ENCODE measurements at regions not wholly inside any gene's neighbourhood (a gene's known extent, or its start where the extent isn't known, plus 50 kb on each side); places are given as distances from the start of the nearest gene placed in this dataset.

DNA sequence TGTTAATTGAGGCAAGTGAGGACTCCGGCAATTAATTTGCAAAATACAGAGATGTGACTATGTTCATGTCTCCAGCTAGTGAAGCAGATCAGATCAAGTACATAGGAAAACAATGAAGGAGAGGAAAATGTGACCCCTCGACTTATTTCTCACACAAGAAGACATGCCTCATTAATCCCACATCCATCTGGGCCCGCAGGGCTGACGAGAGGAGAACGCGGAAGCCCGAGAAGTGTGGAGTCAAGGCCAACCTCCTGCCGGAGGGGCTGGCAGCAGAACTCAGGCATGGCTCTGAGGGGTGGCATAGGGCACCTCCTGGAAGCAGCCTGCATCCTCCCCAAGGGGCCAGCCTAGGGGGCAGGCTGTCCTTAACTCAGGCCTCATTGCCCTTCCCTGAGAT is 54.4 kb downstream of the ZNF503 start:
- DNase-seq = no peak

DNA sequence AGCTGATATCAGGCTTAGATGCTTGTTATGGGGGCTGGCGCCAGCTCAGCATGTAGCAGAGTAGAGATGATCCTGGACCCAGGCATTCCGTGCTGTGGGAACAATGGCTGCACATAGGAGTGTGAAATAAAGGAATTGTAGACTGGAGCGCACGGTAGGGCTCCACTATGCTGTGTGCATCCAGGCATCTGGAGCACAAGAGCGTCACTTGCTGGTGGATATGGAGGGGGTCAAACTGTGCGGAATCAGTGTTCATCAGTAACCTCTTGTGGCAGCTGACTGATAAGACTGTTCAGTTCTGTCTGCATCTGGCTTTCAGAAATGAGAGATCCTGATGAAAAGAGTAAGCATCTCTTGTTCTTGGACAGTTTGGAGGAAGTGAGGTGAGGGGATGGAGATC is 55.8 kb downstream of the ZNF503 start:
- no peak for DNase-seq

DNA sequence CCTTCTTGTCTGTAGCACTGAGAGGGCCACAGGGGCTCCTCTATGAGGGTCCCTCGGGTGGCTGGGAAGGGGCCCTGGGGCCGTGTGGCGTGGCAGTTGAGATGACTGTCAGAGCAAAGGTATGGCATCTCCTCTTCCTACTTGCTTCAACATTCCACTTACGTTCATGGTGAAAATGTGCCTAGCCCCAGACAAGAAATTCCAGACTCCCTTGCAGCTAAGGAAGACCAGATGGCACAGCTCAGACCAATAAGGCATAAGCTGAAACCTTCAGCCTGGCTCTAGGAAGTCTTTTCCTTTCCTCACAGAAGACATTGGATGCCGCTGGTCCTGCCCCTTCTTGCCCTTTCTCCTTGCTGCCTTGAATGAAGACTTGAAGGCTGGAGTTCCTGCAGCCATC is 57.4 kb downstream of the ZNF503 start:
- no peak for DNase-seq

DNA sequence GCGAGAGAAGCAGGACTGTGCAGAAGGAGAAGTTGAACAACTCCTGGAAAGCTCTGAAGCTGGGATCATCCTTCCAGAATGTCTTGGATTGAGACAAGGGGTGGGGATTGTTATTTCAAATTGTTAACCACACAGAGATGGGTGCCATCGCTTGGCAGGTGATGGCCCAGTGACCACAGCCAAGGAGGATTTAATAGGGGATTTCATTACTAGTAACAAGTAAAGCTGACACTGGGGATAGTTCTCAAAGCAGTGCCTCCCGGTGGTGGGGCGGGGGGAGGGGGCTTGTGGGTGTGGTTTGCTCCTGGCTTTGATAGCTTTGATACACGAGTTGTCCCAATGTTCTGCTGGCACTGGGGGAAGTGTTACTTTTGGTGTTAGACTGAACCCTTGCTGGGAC is 59.2 kb downstream of the ZNF503 start:
- no peak for DNase-seq

DNA sequence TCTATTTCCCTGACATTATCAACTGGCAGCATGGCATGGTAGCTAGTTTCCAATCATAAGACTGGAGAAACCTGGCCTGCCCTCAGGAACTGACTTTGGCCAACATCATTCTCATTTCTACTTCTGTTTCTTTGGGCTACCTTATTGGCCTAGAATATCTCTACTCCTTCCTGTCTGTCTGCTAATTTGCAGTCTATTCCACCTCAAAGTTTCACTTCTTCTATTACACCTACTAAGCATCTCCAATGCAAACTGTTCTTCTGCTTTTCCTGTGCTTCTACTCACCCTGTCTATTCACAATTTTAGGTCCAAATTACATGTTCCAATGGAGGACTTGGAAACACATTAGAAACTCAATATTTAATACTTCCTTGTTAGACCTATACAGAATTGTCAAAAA is 65.6 kb downstream of the ZNF503 start:
- no peak for DNase-seq

DNA sequence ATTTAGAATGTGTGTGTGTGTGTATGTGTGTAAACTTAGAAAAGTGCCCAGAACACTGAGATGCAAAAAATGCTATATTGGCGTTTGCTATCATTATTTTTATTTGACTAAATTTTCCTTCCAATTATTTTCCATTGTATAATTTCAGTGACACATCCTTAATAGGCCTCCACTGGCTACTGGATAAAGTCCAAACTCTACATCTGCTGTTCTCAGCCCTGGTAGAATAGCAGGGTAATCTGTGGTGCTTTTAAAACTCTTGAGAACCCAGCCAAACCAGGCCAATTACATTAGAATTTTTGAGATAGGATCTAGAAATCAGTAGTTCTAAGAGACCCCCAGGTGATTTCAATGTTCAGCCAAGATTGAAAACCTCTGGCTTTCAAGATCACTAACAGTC is 66.4 kb downstream of the ZNF503 start:
- no peak for DNase-seq

DNA sequence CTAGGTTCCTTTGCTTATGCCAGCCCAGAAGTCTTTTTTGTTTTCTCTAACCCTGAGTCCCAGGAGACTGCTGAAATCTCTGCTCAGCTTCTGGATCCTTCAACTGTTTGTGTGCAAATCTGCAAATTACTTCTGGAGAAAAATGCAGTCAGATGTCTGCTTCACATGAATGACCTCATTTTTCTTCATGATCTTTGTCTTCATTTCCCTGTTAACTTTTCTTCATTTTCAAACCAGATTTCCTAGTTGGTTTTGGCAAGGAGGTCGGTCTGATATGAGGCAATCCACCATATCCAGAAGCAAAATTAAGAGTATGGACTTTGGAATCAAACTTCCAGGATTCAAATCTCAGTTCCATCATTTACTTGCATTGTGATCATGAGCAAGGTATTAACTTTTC is 66.8 kb downstream of the ZNF503 start:
- no peak for DNase-seq

DNA sequence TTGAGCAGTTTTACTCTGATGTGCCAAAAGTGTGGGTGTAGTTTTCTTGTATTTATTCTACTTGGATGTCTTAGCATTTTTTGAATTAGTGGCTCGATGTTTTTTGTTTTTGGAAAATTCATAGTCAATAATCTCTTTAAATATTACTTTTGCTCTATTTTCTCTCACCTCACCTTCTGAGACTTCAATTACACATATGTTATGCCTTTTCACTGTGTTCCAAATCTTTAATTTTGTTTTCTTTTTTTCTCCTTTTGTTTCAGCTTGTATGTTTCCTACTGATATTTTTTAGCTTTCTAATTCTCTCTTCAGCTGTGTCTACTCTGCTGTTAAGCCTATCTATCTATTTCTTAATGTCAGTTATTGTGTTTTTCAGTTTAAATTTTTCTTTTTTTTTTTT is 69.5 kb downstream of the ZNF503 start:
- DNase-seq = no peak

DNA sequence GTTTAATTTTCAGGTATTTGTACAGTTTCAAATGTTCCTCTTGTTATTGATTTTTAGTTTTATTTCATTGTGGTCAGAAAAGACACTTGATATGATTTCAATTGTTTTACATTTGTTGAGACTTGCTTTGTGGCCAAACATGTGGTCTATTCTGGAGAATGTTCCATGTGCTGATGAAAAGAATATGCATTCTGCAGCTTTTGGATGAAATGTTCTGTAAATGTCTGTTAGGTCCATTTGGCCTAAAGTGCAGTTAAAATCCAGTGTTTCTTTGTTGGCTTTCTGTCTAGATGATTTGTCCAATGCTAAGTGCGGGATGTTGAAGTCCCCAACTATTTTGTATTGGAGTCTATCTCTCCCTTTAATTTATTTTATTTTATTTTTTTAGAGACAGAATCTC is 70.5 kb downstream of the ZNF503 start:
- no peak for DNase-seq

DNA sequence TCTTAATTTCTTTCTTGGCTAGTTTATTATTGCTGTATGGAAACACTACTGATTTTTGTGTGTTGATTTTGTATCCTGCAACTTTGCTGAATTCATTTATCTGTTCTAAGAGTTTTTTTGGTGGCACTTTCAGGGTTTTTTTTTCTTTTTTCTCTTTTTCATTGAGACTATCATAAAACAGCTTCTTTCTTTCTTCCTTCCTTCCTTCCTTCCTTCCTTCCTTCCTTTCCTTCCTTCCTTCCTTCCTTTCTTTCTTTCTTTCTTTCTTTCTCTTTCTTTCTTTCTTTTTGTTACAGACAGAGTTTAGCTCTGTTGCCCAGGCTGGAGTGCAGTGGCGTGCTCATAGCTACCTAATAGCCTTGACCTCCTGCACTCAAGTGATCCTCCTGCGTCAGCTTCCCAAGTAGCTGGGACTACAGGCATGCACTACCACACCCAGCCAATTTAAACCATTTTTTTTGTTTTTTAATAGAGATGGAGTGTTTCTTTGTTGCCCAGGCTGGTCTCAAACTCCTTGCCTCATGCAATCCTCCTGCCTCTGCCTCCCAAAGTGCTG is 72.3 kb downstream of the ZNF503 start:
- no peak for DNase-seq

DNA sequence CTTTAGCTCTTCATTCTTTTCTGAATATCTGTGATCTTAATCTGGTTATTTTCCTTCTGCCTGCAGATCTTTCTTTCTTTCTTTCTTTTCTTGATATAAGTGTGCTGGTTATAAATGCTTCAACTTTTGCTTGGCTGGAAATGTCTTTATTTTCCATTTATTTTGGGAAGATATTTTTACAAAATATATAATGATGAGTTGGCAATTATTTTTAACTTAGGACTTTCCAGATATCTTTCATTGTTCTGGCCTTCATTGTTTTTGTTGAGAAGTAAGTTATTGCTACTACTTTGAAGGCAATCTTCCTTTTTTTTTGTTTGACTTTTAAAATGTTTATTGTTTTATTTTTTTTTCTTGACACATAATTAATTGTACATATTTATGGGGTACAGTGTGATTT is 75.3 kb downstream of the ZNF503 start:
- DNase-seq = no peak

DNA sequence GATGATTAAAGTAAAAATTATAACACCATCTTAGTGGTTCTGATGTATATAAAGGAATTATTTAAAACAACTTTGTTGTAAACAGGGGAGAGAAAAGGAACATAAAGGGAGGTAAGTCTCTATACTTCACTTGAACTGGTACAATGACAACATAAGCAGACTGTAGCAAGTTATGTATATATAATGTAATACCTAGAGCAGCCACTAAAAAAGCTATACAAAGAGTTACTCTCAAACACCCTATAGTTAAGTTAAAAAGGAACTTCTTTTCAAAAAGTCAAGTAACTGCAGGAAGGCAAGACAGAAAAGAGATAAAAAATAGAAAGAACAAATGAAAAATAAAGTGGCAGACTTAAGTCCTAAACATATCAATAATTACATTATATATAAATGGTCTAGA is 82.3 kb downstream of the ZNF503 start:
- DNase-seq = no peak

DNA sequence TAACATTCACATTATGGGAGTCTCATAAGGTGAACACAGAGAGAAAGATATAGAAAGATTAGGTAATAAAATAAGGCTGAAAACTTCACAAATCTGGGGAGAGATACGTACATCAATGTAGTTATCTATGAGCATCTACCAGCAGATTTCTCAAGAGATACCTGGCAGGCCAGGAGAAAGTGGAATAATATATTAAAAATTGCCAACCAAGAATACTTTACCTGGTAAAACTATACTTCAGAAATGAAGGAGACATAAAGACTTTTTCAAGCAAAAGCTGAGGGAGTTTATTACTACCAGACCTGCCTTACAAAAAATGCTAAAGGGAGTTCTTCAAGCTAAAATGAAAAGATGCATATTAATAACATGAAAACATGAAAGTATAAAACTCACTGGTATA is 78.8 kb upstream of the COMTD1 start:
- no peak for DNase-seq

DNA sequence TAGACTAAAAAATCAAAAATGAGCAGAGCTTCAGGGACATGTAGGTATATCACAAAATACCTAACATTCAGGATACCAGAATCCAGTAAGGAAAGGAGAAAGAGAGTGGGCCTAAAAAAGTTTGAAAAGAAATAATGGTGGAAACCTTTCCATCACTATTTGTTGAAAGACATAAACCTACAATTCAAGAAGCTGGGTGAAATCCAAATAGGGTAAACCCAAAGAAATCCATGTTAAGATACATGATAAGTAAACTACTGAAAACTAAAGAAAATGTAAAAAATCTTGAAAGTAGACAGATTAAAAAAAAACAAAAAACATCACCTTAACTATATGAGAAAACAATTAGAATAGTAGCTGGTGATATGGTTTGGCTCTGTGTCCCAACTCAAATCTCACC is 76.7 kb upstream of the COMTD1 start:
- DNase-seq = no peak

DNA sequence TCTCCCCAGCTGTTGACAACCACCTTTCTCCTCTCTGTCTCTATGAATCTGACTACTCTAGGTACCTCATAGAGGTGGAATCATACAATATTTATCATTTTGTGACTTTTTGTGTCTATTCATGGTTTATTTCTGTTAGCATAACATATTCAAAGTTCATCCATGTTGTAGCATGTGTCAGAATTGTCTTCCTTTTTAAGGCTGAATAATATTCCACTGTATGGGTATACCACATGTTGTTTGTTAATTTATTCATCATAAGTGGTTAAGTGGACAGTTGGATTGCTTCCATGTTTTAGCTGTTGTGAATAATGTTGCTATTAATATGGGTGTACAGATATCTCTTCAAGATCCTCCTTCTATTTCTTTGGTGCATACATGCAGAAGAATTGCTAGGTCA is 69.9 kb upstream of the COMTD1 start:
- no peak for DNase-seq

DNA sequence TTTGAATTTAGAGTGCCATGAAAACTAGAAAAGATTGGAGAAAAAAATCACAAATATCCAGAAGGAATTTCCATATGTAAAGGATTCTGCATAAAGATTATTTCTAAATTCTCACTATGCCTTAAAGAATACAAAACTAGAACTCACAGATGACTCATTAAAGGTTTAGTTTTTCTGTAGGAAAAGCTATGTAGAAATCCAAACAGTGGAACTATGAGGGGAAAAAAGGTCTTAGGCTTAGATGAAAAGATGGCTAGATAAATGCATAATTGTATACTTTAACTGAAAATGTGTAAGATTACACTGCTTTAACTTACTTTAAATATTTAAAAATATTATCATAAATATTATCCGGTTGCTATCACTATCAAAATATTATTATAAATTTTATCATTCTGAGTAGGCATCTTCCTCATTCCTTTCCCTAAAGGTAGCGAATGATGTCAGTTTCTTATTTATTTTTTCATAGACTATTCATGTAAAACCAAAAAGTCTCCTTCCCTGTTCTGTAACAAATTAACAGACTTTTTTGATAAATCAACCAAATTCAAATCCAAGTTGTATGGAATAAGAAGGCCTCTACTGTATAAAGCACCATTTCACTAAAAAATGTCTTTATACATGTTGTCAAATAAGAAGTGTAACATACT is 69.1 kb upstream of the COMTD1 start:
- DNase-seq = no peak

DNA sequence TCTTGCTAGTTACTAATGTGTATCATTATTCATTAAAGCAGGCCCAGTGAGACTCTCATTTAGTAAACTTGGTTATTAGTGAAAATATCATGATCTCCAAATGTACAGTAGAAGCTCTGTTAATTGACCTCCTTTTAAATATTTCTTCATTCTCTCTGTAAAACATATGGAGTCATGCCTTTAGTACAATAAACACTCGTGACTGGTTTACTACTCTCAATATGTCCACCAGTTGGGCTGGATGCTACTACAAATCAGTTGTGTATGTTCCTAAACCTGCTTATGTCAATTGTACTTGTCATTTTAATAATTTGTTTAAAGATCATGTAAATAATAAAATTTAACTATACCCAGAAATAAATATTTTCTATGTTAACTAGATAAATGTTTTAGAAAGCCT is 68.6 kb upstream of the COMTD1 start:
- no peak for DNase-seq

DNA sequence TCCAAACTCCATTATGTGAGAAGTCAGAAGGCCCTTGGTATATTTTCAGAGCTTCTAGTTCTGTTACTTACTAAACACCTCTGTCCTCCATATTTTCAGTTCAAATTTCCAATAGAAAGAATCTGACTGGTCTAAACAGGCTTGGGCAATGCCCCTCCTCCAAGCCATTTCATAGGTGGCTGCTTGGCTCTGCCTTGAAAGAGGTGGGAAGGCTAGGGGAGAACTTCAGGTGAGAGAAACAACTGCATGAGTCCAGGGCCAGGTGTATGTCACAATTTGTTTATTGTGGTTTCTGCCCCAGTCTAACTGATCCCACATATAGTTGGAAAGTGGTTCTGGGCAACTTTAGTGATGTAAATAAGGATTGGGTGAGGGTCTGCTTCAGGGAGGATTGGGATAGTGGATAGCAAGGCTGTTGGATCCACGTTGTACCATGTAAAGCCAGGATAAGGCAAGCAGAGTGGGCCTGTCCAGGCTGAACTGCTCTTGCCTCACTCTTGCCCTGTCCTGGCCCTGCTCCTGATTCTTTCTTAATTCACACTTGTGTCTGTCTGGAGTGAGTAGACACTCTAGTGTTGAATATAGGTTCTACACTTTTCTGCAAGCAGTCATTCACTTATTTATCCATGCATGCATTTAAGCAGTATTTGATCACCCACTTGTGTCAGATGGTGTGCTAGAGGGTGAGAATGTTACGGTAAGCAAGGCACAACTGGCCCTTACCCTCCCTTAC is 67.5 kb upstream of the COMTD1 start:
- no peak for DNase-seq

DNA sequence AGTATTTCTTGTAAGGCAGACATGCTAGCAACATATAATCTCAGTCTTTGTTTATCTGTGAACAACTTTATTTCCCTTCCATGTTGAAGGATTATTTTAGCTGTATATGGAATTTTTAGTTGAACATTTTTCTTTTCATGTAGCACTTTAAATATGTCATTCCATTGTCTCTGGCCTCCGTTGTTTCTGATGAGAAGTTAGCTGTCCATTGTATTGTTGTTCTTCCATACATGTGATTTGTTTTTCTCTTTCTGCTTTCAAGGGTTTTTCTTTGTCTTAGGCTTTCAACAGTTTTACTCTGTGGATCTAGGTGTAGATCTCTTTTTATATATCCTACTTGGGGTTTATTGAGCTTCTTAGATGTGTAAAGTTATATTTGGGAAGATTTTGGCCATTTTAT is 66.3 kb upstream of the COMTD1 start:
- DNase-seq = no peak

DNA sequence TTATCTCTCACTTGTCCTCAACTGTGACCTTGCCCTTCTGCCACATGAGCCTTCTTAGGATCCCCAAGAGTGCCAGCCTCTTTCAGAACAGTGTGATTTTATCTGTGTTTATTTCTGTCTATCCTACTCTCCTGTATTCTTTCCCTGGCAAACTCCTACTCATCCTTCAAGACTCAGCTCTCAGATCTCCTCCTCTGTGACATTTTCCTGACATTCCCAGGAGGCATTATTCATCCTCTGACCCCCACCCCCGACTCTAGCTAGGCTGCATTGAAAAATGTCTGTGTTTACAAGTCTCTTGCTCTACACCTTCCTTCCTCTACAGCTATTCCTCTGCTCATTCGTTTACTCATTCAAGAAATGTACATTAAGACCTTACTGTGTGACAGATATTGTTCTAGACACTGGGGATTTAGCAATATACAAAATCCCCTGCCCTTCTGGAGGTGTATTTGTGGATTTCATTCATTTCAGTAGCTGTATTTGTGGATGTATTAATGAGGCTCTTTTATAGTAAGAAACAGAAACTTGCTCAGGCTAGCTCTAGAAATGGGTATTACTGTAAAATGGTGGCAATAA is 61.4 kb upstream of the COMTD1 start:
- DNase-seq = no peak

DNA sequence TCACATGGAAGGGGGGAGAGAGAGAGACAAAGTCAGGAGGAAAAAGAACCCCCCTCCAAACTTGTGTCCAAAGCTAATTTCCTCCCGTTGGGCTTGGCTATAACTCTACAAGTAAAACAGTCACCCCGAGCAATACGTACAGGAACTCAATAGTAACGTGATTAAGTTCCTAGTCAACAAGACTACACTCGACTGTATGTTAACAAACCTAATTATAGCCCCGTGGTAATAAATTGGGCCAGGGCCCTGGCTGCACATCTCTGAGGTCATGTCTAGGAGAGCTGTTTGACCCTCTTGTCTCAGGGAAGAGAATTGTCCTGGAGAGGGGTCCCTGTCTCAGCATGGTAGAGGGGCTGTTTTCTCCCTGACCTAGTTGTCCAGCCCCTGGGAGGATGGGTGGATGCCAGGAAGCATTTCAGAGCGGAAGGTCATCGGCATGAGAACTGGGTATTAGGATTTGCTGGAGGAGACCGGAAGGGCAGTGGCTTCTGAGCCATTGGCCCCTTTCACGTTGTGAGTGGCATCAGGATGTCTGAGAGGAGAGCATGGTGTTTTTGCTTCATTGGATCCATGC is 60.2 kb upstream of the COMTD1 start:
- no peak for DNase-seq

DNA sequence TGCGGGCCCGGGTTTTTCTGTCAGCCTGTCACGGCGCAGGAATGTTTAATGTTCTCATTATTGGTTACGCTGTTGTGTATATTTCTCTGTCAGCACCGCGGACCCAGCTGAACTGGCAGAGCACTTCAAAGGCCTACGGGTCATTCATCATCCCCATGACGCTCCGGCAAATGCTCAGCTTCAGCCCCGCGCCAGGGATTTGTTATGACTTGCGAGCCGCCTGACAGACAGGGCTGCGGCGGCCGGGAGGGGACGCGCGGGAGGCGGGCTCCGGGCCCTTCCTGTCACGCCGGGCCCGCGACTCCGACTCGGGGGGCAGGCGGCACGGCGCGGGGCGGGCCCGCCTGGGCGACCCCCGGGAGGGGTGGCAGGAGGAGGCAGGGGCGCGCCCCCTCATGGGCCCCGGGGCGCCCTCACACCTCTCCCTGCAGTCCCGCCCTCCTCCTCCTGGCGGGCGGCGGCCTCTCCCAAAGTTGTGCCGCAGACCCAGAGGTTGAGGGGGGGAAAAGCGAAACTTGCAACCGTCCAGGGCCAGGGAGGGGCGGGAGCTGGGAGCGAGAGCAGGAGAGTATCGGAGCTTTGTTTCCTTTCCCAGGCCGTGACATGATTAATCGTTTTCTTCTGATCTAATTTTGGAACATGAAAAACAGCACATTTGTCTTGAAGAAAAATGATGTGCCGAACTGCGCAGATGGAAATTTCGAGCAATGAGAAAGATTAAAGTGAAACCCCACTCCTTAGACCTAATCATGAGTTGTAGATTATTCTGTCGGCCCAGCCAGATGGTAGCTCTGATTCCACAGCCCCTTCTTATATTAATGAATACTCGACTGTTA is 59.3 kb upstream of the COMTD1 start:
- DNase-seq = peak; percentile 31

DNA sequence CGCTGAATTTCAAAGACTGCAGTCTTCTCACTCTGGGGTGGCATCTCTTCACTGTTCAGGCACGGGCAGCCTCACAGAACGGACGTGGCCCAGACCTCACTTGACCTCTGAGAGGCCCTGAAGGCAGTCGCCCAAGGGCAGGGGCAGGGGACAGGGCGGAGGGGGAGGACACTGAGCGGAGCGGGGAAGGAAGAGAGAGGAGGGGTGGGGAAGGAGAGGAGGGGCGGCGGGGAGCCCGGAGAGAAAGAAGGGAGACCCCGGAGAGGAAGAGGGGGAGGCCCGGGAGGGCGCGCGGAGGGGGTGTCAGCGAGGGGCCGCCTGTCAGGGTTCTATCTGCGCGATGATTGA is 58.7 kb upstream of the COMTD1 start:
- no peak for DNase-seq
